ENCODE measurements at regions not wholly inside any gene's neighbourhood (a gene's known extent, or its start where the extent isn't known, plus 50 kb on each side); places are given as distances from the start of the nearest gene placed in this dataset.
"Not testable (repeated sequence)": the region's sequence is repeated elsewhere in the genome, so short reads cannot be mapped to it uniquely, and the experiment has no call there.

- DNase-seq (ENCODE audit: low read depth in 2 of 2) = no peak
These were observed 57.7 kb upstream of the ATP5PO start for GRCh38 chr21:33973268-33973667.

- no peak for DNase-seq (ENCODE audit: low read depth in 2 of 2)
These were observed 56.9 kb upstream of the ATP5PO start for GRCh38 chr21:33972539-33972938.

DNA sequence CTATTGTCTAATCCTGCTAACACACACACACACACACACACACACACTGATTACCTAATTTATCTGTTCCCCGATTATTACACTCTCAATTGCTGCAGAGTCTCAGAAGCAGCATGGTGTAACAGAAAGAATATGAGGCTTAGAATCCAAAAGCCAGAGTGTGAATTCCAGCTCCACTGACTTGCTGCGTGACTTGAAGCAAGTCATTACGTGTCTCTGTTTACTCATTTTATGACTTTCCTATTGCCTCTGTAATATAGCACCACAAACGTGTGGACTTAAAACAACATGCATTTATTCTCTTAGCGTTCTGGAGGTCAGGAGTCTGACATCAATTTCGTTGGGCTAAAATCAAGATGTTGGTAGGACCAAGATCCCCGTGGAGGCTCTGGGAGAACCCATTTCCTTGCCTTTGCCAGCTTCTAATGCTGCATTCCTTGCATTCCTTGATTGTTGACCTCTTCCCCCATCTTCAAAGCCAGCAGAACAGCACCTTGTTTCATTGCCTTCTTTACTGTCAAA lies 55.9 kb upstream of the ATP5PO start:
- DNase-seq (ENCODE audit: low read depth in 2 of 2) = no peak

- no peak for DNase-seq (ENCODE audit: low read depth in 2 of 2)
These were observed 54.0 kb upstream of the ATP5PO start for GRCh38 chr21:33969581-33969980.

- DNase-seq (ENCODE audit: low read depth in 2 of 2) = no peak
These were observed 53.4 kb upstream of the ATP5PO start for GRCh38 chr21:33968995-33969348.

- no peak for DNase-seq (ENCODE audit: low read depth in 2 of 2)
These were observed 52.7 kb upstream of the ATP5PO start for GRCh38 chr21:33968080-33968994.

- DNase-seq (ENCODE audit: low read depth in 2 of 2) = no peak
These were observed 51.5 kb upstream of the ATP5PO start for GRCh38 chr21:33967086-33967571.

DNA sequence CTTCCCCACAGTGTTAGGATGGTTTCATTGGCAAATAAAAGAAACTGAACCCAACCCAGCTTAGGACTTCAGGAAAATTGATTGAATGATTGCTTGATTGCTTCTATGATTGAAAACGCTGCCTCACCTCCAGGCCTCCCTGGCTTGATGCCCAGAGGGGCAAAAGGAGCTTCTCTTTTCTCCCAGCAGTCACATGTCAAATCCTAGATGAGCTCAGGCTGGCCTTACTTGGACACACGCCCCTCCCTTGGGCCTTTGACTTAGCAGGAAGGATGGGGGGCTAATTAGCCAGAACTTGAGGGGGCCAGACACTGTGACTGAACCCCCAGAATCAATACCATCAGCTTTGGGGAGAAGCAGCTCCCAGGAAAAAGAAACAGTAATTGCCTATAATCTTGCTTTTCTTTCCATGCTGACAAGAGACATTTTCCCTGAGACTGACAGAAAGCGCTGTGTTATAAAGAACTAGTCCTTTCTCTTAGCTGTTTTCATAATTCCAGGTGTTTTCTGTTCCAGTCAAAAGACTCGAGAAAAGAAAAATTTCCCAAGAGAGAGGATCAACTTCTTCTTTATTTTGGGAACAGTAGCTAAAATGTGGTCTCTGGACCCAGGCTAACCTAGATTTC lies 50.8 kb upstream of the ATP5PO start:
- DNase-seq (ENCODE audit: low read depth in 2 of 2) = no peak

DNA sequence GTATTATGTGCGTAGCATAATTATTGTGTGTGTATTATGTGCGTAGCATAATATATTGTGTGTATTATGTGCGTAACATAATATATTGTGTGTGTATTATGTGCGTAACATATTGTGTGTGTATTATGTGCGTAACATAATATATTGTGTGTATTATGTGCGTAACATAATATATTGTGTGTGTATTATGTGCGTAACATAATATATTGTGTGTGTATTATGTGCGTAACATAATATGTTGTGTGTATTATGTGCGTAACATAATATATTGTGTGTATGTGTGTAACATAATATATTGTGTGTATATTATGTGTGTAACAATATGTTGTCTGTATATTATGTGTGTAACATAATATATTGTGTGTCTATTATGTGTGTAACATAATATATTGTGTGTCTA lies 50.1 kb upstream of the ATP5PO start:
- DNase-seq (ENCODE audit: low read depth in 2 of 2) = not testable (repeated sequence)

All from stimulated activated CD8-positive, alpha-beta memory T cell treated with anti-CD3 and anti-CD28 coated beads, Interleukin-2, amount 100 ng/mL, for 48 hours (primary cell).